ENCODE measurements at regions not wholly inside any gene's neighbourhood (a gene's known extent, or its start where the extent isn't known, plus 50 kb on each side); places are given as distances from the start of the nearest gene placed in this dataset.

DNA sequence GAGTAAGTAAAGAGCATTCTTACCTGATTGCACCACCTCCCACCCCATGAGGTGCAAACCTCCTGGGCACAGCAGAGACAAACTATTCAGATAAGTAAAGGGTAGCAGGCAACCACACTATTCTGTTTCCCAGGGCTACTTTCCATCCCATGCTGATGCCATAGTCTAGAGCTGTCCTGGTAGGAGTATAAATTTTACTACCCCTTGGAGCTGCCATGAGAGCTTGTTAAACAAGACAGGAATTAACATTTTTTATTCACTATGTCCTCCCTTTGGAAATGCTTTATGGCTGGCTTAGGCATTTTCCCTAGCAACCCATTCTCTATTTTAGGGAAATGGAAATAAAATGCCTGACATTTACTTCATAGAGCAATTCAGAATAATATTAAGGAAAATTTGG lies 324.6 kb upstream of the USP25 start:
- Histone ChIP-seq H3K27me3 (replicated peaks; ENCODE audit: control insufficient read depth, insufficient read depth, low read length, poor library complexity, severe bottlenecking) (no peaks in the 10 kb centered on the region), H3K27ac (ENCODE audit: insufficient read depth, low read length, poor library complexity, severe bottlenecking) (no peak overlapping the region), H3K4me3 (ENCODE audit: insufficient read depth, low read depth, low read length, poor library complexity, severe bottlenecking) (no peak overlapping the region), H3K36me3 (ENCODE audit: control insufficient read depth, insufficient read depth, low read length) (no peaks in the 10 kb centered on the region), H3K9me3 (ENCODE audit: control insufficient read depth, low read length) (no peaks in the 10 kb centered on the region), H3K4me1 (ENCODE audit: control insufficient read depth, insufficient read depth, low read length, poor library complexity, severe bottlenecking) (no peaks in the 10 kb centered on the region)
- DNase-seq, result no peak

DNA sequence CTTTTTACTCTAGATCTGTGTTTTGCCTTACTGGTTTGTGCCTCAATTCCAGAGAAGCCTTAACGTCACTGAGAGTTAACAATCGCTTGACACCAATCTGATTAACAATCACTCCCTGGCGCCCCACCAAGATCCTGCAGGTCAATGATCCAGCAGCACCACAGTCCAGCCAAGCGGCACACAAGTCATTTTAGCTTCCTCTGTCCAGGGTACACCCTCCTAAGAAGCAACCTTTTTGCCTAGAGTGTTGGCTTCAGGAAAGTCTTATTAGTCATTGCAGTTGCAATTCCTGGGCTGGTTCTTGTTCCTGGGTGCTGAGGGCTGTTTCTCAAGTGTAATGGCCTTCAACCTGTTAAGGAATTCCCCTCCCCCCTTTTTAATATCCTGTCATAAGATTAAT lies 323.0 kb upstream of the USP25 start:
- Histone ChIP-seq H3K27me3 (replicated peaks; ENCODE audit: control insufficient read depth, insufficient read depth, low read length, poor library complexity, severe bottlenecking) (no peaks in the 10 kb centered on the region), H3K9me3 (ENCODE audit: control insufficient read depth, low read length) (no peaks in the 10 kb centered on the region), H3K4me3 (ENCODE audit: insufficient read depth, low read depth, low read length, poor library complexity, severe bottlenecking) (no peak overlapping the region), H3K36me3 (ENCODE audit: control insufficient read depth, insufficient read depth, low read length) (no peaks in the 10 kb centered on the region), H3K27ac (ENCODE audit: insufficient read depth, low read length, poor library complexity, severe bottlenecking) (no peak overlapping the region), H3K4me1 (ENCODE audit: control insufficient read depth, insufficient read depth, low read length, poor library complexity, severe bottlenecking) (no peaks in the 10 kb centered on the region)
- DNase-seq, result no peak

DNA sequence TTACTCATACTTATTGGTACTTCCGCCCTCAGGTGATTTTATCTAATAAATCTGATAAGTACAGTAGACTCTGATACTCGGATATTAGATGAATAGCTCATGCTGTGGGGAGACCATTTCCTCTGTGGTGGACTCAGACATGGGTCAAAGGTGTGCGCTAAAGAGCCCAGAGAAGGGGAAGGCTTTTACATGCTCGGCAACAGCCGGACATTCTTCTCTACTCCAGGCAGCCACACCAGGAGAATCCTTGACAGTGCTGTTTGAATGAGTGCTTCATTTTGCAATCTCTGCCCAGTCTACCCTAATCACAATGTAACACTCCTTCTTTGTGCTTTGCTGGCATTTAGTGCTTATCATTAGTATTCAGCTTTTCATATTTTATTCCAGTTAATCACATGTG lies 322.2 kb upstream of the USP25 start:
- no peaks in the 10 kb centered on the region for H3K36me3 ChIP-seq (ENCODE audit: control insufficient read depth, insufficient read depth, low read length)
- no peak overlapping the region for H3K27ac ChIP-seq (ENCODE audit: insufficient read depth, low read length, poor library complexity, severe bottlenecking)
- no peak overlapping the region for H3K4me3 ChIP-seq (ENCODE audit: insufficient read depth, low read depth, low read length, poor library complexity, severe bottlenecking)
- DNase-seq, result no peak
- no peaks in the 10 kb centered on the region for H3K4me1 ChIP-seq (ENCODE audit: control insufficient read depth, insufficient read depth, low read length, poor library complexity, severe bottlenecking)
- H3K27me3 ChIP-seq (replicated peaks; ENCODE audit: control insufficient read depth, insufficient read depth, low read length, poor library complexity, severe bottlenecking), result no peaks in the 10 kb centered on the region
- H3K9me3 ChIP-seq (ENCODE audit: control insufficient read depth, low read length), result no peaks in the 10 kb centered on the region

DNA sequence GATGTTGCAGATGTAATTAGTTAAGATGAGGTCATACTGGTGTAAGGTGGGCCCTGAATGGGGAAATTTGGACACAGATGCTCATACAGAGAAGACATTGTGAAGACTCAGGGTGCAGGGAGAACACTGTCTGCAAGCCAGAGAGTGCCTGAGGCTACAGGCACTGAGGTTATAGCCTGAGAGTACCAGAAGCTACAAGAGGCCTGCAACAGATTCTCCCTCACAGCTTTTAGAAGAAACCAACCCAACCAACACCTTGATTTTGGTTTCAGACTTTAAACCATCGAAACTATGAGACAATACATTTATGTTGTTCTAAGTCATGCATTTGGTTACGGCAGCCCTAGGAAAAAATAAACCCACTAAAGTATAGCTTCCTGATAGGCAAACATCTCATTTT lies 321.7 kb upstream of the USP25 start:
- Histone ChIP-seq H3K9me3 (ENCODE audit: control insufficient read depth, low read length) (no peaks in the 10 kb centered on the region), H3K27me3 (replicated peaks; ENCODE audit: control insufficient read depth, insufficient read depth, low read length, poor library complexity, severe bottlenecking) (no peaks in the 10 kb centered on the region), H3K4me3 (ENCODE audit: insufficient read depth, low read depth, low read length, poor library complexity, severe bottlenecking) (no peak overlapping the region), H3K27ac (ENCODE audit: insufficient read depth, low read length, poor library complexity, severe bottlenecking) (no peak overlapping the region), H3K4me1 (ENCODE audit: control insufficient read depth, insufficient read depth, low read length, poor library complexity, severe bottlenecking) (no peaks in the 10 kb centered on the region), H3K36me3 (ENCODE audit: control insufficient read depth, insufficient read depth, low read length) (no peaks in the 10 kb centered on the region)
- no peak for DNase-seq

DNA sequence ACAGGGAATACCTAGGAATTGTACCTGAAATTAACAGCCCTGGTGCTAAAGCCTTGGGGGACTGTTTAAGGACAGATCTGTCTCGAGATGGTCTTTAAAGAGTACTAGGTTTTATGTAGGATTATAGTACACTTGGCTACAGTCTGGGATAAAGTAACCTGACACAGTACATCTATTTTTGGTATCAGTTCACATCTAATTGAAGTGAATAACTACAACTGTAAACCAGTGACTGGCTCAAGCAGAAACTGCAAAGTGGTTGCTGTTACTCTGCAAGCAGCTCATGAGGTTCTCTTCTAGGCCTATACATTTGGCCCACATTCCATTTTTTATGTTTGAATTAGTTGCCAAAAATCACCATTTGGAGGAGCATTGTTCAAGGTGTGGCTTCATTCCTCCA lies 320.8 kb upstream of the USP25 start:
- Histone ChIP-seq H3K27me3 (replicated peaks; ENCODE audit: control insufficient read depth, insufficient read depth, low read length, poor library complexity, severe bottlenecking) (no peaks in the 10 kb centered on the region), H3K9me3 (ENCODE audit: control insufficient read depth, low read length) (no peaks in the 10 kb centered on the region), H3K4me3 (ENCODE audit: insufficient read depth, low read depth, low read length, poor library complexity, severe bottlenecking) (no peak overlapping the region), H3K36me3 (ENCODE audit: control insufficient read depth, insufficient read depth, low read length) (no peaks in the 10 kb centered on the region), H3K4me1 (ENCODE audit: control insufficient read depth, insufficient read depth, low read length, poor library complexity, severe bottlenecking) (no peaks in the 10 kb centered on the region), H3K27ac (ENCODE audit: insufficient read depth, low read length, poor library complexity, severe bottlenecking) (no peak overlapping the region)
- DNase-seq, result no peak

DNA sequence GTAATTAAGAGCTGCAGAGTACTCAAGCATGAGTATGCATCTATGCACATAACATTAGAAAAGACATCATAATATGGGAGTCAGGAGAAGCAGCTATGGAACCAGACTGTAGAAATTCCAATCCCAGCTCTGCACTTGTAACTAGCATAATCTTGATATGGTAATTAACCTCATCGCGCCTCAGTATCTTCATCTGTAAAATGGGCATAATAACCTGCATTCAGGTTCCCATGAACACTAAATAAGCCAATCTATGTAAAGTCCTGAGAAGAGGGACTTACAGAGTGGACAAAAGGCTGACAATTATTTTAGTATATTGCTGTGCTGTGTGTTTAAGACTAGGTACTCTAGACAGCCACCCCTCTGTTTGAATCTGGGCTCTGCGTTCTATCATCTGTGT lies 318.9 kb upstream of the USP25 start:
- Histone ChIP-seq H3K36me3 (ENCODE audit: control insufficient read depth, insufficient read depth, low read length) (no peaks in the 10 kb centered on the region), H3K27me3 (replicated peaks; ENCODE audit: control insufficient read depth, insufficient read depth, low read length, poor library complexity, severe bottlenecking) (no peaks in the 10 kb centered on the region), H3K4me3 (ENCODE audit: insufficient read depth, low read depth, low read length, poor library complexity, severe bottlenecking) (no peak overlapping the region), H3K4me1 (ENCODE audit: control insufficient read depth, insufficient read depth, low read length, poor library complexity, severe bottlenecking) (no peaks in the 10 kb centered on the region), H3K27ac (ENCODE audit: insufficient read depth, low read length, poor library complexity, severe bottlenecking) (no peak overlapping the region), H3K9me3 (ENCODE audit: control insufficient read depth, low read length) (no peaks in the 10 kb centered on the region)
- DNase-seq, result no peak

DNA sequence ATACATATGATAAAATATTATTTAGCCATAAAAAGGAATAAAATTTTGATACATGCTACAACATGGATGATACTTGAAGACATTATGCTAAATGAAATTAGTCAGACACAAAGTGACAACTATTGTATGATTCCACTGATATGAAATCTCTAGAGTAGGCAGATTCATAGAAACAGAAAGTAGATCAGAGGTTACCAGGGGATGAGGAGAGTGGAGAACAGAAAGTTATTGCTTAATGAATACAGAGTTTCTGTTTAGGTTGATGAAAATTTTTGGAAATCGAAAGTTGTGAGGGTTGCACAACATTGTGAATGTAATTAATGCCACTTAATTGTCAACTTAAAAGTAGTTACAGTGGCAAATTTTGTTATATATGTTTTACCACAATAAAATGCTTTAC lies 315.7 kb upstream of the USP25 start:
- H3K9me3 ChIP-seq (ENCODE audit: control insufficient read depth, low read length), result no peaks in the 10 kb centered on the region
- no peak overlapping the region for H3K4me3 ChIP-seq (ENCODE audit: insufficient read depth, low read depth, low read length, poor library complexity, severe bottlenecking)
- H3K4me1 ChIP-seq (ENCODE audit: control insufficient read depth, insufficient read depth, low read length, poor library complexity, severe bottlenecking), result no peaks in the 10 kb centered on the region
- H3K27ac ChIP-seq (ENCODE audit: insufficient read depth, low read length, poor library complexity, severe bottlenecking), result no peak overlapping the region
- no peaks in the 10 kb centered on the region for H3K27me3 ChIP-seq (replicated peaks; ENCODE audit: control insufficient read depth, insufficient read depth, low read length, poor library complexity, severe bottlenecking)
- no peaks in the 10 kb centered on the region for H3K36me3 ChIP-seq (ENCODE audit: control insufficient read depth, insufficient read depth, low read length)
- no peak for DNase-seq

DNA sequence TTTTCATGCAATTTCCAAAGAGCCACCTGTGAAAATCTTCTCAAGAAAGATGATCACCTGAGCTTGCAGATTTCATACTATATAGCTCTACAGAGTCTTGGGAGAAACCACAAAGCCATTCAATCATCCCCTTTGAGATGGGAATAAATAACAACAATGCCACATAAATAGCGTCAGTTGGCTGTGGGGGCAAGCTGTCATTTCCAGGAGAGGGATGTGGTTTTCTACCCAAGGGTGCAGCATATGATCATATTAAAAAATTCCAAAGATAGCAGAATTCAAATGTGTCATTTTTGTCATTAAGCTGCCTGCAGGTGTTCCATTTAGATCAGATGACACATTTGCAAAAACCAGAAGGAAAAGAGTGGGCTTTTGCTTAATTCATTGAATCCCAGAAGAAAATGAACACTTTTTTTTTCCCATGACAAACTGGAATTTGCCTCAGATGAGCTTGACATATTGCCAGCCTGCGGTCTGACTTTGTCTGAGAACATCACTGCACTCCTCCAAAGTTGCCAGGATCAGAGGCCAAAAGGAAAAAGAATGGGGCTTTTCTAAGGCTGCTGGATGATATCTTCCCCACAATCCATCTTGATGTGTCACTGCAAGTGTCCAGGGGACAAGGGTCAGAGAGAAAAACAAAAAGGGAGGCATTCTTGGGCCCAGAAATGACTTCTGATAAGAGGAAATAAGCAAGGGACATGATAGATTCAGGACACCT lies 314.1 kb upstream of the USP25 start:
- no peak overlapping the region for H3K27ac ChIP-seq (ENCODE audit: insufficient read depth, low read length, poor library complexity, severe bottlenecking)

DNA sequence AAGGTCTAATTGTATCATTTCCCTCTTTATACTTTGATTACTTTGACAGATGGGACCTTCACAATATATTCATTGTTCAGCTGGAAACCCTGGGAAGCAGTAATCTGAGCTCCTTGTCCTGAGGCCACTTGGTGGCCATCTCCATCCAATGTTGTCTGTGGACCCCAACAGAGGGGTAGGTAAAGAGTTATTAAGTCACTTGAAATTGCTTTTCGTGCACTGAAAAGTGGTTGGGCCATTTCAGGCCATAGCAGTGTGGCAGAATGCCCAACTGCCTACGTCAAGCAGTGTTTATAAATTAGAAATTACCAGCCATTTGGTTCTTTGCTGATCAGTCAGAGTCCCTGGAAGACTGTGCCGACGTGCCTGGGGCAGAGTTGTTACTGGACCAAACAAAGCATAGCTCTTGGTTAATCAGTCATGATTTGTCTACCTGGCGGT lies 308.3 kb upstream of the USP25 start:
- no peak for DNase-seq
- Histone ChIP-seq H3K27me3 (replicated peaks; ENCODE audit: control insufficient read depth, insufficient read depth, low read length, poor library complexity, severe bottlenecking) (no peaks in the 10 kb centered on the region), H3K4me1 (ENCODE audit: control insufficient read depth, insufficient read depth, low read length, poor library complexity, severe bottlenecking) (no peaks in the 10 kb centered on the region), H3K27ac (ENCODE audit: insufficient read depth, low read length, poor library complexity, severe bottlenecking) (no peak overlapping the region), H3K9me3 (ENCODE audit: control insufficient read depth, low read length) (no peaks in the 10 kb centered on the region), H3K36me3 (ENCODE audit: control insufficient read depth, insufficient read depth, low read length) (no peaks in the 10 kb centered on the region), H3K4me3 (ENCODE audit: insufficient read depth, low read depth, low read length, poor library complexity, severe bottlenecking) (no peak overlapping the region)

More for the DNA sequence above, 314.1 kb upstream of the USP25 start:
- no peaks in the 10 kb centered on the region for H3K27me3 ChIP-seq (replicated peaks; ENCODE audit: control insufficient read depth, insufficient read depth, low read length, poor library complexity, severe bottlenecking)
- H3K4me1 ChIP-seq (ENCODE audit: control insufficient read depth, insufficient read depth, low read length, poor library complexity, severe bottlenecking), result no peaks in the 10 kb centered on the region
- DNase-seq, result no peak
- H3K9me3 ChIP-seq (ENCODE audit: control insufficient read depth, low read length), result no peaks in the 10 kb centered on the region
- H3K36me3 ChIP-seq (ENCODE audit: control insufficient read depth, insufficient read depth, low read length), result no peaks in the 10 kb centered on the region
- no peak overlapping the region for H3K4me3 ChIP-seq (ENCODE audit: insufficient read depth, low read depth, low read length, poor library complexity, severe bottlenecking)

DNA sequence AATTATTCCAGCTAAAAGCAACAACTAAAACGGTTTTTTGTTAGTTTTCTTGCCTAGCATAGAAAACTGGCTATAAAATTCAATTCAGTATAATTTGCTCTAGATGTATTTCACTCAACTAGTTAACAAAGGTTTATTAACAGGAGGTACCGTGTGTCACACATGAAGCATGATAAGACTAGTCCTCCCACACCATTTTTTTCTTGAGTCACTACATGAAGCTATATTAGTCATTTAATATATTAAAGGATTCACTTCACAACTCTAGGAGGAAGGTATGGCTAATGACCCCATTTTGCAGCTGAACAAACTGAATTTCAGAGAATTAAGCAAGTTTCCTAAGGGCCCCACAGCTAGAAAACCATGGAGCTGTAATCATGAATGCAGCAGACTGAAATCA lies 307.8 kb upstream of the USP25 start:
- Histone ChIP-seq H3K9me3 (ENCODE audit: control insufficient read depth, low read length) (no peaks in the 10 kb centered on the region), H3K36me3 (ENCODE audit: control insufficient read depth, insufficient read depth, low read length) (no peaks in the 10 kb centered on the region), H3K27ac (ENCODE audit: insufficient read depth, low read length, poor library complexity, severe bottlenecking) (no peak overlapping the region), H3K4me1 (ENCODE audit: control insufficient read depth, insufficient read depth, low read length, poor library complexity, severe bottlenecking) (no peaks in the 10 kb centered on the region), H3K4me3 (ENCODE audit: insufficient read depth, low read depth, low read length, poor library complexity, severe bottlenecking) (no peak overlapping the region), H3K27me3 (replicated peaks; ENCODE audit: control insufficient read depth, insufficient read depth, low read length, poor library complexity, severe bottlenecking) (no peaks in the 10 kb centered on the region)
- no peak for DNase-seq
